Large intestine (tissue), 3 donors: ENCODE measurements at regions not wholly inside any gene's neighbourhood (a gene's known extent, or its start where the extent isn't known, plus 50 kb on each side); places are given as distances from the start of the nearest gene placed in this dataset.

ENCODE experiments used
- DNase-seq, 2 donors: peaks; one replicate each; pipeline versions ENCODE4 v3.0.0 to v3.0.0-alpha.2; 2013
- H3K27ac ChIP-seq: one replicate; pipeline ENCODE4 v1.5.1; 2013; ENCODE audit warnings: low read length
- H3K27me3 ChIP-seq: 2 replicates; pipeline ENCODE4 v1.6.1; 2013; ENCODE audit warnings: low read length; ENCODE audit not compliant: control insufficient read depth, insufficient read depth
- H3K36me3 ChIP-seq: 2 replicates; pipeline ENCODE4 v1.6.1; 2013; ENCODE audit warnings: low read length; ENCODE audit not compliant: control insufficient read depth, insufficient read depth
- H3K4me1 ChIP-seq: one replicate; pipeline ENCODE4 v1.6.1; 2013; ENCODE audit warnings: low read length; ENCODE audit not compliant: control insufficient read depth, insufficient read depth
- H3K4me3 ChIP-seq: one replicate; pipeline ENCODE4 v1.5.1; 2013; ENCODE audit warnings: low read length
- H3K9me3 ChIP-seq: one replicate; pipeline ENCODE4 v1.6.1; 2013; ENCODE audit warnings: mild to moderate bottlenecking, low read depth, low read length, moderate library complexity; ENCODE audit not compliant: control insufficient read depth
- WGBS: methylation state at CpG from one replicate; pipeline ENCODE4 v1.1.5; 2013; ENCODE audit warnings: low lambda C conversion rate; ENCODE audit not compliant: insufficient coverage; 5-methylcytosine and 5-hydroxymethylcytosine counted together

- no peak overlapping the region for H3K4me3 ChIP-seq
- H3K36me3 ChIP-seq, result no peaks in the 10 kb centered on the region
- no peaks in the 10 kb centered on the region for H3K27me3 ChIP-seq
- no peaks in the 10 kb centered on the region for H3K4me1 ChIP-seq
- WGBS, result no CpG with 5 or more reads among the region's 2 CpGs
- H3K9me3 ChIP-seq, result no peaks in the 10 kb centered on the region
- DNase-seq, result no peak
- no peak overlapping the region for H3K27ac ChIP-seq
These were observed 881.8 kb upstream of the NR2F2 start for GRCh38 chr15:95448531-95449229.

- H3K27ac ChIP-seq, result no peak overlapping the region
- H3K4me1 ChIP-seq, result no peaks in the 10 kb centered on the region
- H3K9me3 ChIP-seq, result no peaks in the 10 kb centered on the region
- 50% methylated on average over 1 of the region's 2 CpGs for WGBS
- no peak overlapping the region for H3K4me3 ChIP-seq
- H3K27me3 ChIP-seq, result no peaks in the 10 kb centered on the region
- no peaks in the 10 kb centered on the region for H3K36me3 ChIP-seq
- no peak for DNase-seq
These were observed 881.3 kb upstream of the NR2F2 start for GRCh38 chr15:95449230-95449628.

- WGBS, result 27% methylated on average over 1 of the region's 1 CpG
- H3K4me3 ChIP-seq, result no peak overlapping the region
These were observed 880.1 kb upstream of the NR2F2 start for GRCh38 chr15:95450413-95450812.

GRCh38 chr15:95451938-95452337 lies 878.6 kb upstream of the NR2F2 start:
- no peak overlapping the region for H3K4me3 ChIP-seq
- H3K27me3 ChIP-seq, result no peaks in the 10 kb centered on the region
- no peaks in the 10 kb centered on the region for H3K36me3 ChIP-seq
- no peak overlapping the region for H3K27ac ChIP-seq
- no peak for DNase-seq
- no peaks in the 10 kb centered on the region for H3K9me3 ChIP-seq
- no peaks in the 10 kb centered on the region for H3K4me1 ChIP-seq
- WGBS, result no CpG with 5 or more reads among the region's 1 CpG

More at GRCh38 chr15:95450413-95450812, 880.1 kb upstream of the NR2F2 start:
- Histone ChIP-seq H3K27ac (no peak overlapping the region), H3K36me3 (no peaks in the 10 kb centered on the region), H3K27me3 (no peaks in the 10 kb centered on the region), H3K9me3 (no peaks in the 10 kb centered on the region), H3K4me1 (no peaks in the 10 kb centered on the region)
- no peak for DNase-seq

GRCh38 chr15:95454403-95455262 lies 875.9 kb upstream of the NR2F2 start:
- Histone ChIP-seq H3K4me1 (no peaks in the 10 kb centered on the region), H3K27ac (no peak overlapping the region), H3K36me3 (no peaks in the 10 kb centered on the region), H3K4me3 (no peak overlapping the region), H3K27me3 (no peaks in the 10 kb centered on the region), H3K9me3 (no peaks in the 10 kb centered on the region)
- DNase-seq, result no peak
- 35% methylated on average over 3 of the region's 10 CpGs for WGBS

GRCh38 chr15:95457520-95457919 lies 873.0 kb upstream of the NR2F2 start:
- WGBS, result no CpG with 5 or more reads among the region's 7 CpGs

GRCh38 chr15:95458721-95459120 lies 871.8 kb upstream of the NR2F2 start:
- Histone ChIP-seq H3K4me3 (no peak overlapping the region), H3K27ac (no peak overlapping the region), H3K36me3 (no peaks in the 10 kb centered on the region), H3K4me1 (no peaks in the 10 kb centered on the region), H3K27me3 (no peaks in the 10 kb centered on the region), H3K9me3 (no peaks in the 10 kb centered on the region)
- WGBS, result 29% methylated on average over 2 of the region's 2 CpGs
- no peak for DNase-seq

More at GRCh38 chr15:95457520-95457919, 873.0 kb upstream of the NR2F2 start:
- Histone ChIP-seq H3K4me3 (no peak overlapping the region), H3K27ac (no peak overlapping the region), H3K36me3 (no peaks in the 10 kb centered on the region), H3K4me1 (no peaks in the 10 kb centered on the region), H3K9me3 (no peaks in the 10 kb centered on the region), H3K27me3 (no peaks in the 10 kb centered on the region)
- DNase-seq, result no peak

- H3K4me3 ChIP-seq, result no peak overlapping the region
- H3K9me3 ChIP-seq, result no peaks in the 10 kb centered on the region
- no CpG with 5 or more reads among the region's 4 CpGs for WGBS
- no peak for DNase-seq
- H3K4me1 ChIP-seq, result no peaks in the 10 kb centered on the region
- H3K27me3 ChIP-seq, result no peaks in the 10 kb centered on the region
- no peak overlapping the region for H3K27ac ChIP-seq
- no peaks in the 10 kb centered on the region for H3K36me3 ChIP-seq
These were observed 871.2 kb upstream of the NR2F2 start for GRCh38 chr15:95459273-95459672.

- H3K27ac ChIP-seq, result no peak overlapping the region
- 93% methylated on average over 5 of the region's 12 CpGs for WGBS
- H3K4me3 ChIP-seq, result no peak overlapping the region
- no peaks in the 10 kb centered on the region for H3K27me3 ChIP-seq
- no peaks in the 10 kb centered on the region for H3K4me1 ChIP-seq
- no peak for DNase-seq
- no peaks in the 10 kb centered on the region for H3K9me3 ChIP-seq
- no peaks in the 10 kb centered on the region for H3K36me3 ChIP-seq
These were observed 866.0 kb upstream of the NR2F2 start for GRCh38 chr15:95464509-95464908.

GRCh38 chr15:95468820-95469219 lies 861.7 kb upstream of the NR2F2 start:
- Histone ChIP-seq H3K4me1 (no peaks in the 10 kb centered on the region), H3K36me3 (no peaks in the 10 kb centered on the region), H3K27me3 (no peaks in the 10 kb centered on the region), H3K9me3 (no peaks in the 10 kb centered on the region), H3K4me3 (no peak overlapping the region), H3K27ac (no peak overlapping the region)
- WGBS, result no CpG with 5 or more reads among the region's 12 CpGs
- DNase-seq, result no peak
